ENCODE measurements at regions not wholly inside any gene's neighbourhood (a gene's known extent, or its start where the extent isn't known, plus 50 kb on each side); places are given as distances from the start of the nearest gene placed in this dataset.

GRCh38 chr11:26045082-26045481 is 286.8 kb upstream of the ANO3 start:
- Histone ChIP-seq H3F3A (replicated peaks; ENCODE audit: insufficient read depth) (no peaks in the 10 kb centered on the region), H3K79me2 (ENCODE audit: insufficient read depth) (no peaks in the 10 kb centered on the region), H2AFZ (ENCODE audit: low read depth) (no peak overlapping the region), H3K9me2 (no peaks in the 10 kb centered on the region), H3K9ac (no peak overlapping the region), H3K9me3 (no peaks in the 10 kb centered on the region), H4K20me1 (ENCODE audit: insufficient read depth) (no peaks in the 10 kb centered on the region), H3K4me1 (ENCODE audit: control insufficient read depth in 1 of 2, insufficient read depth in 2 of 2, low read depth in 1 of 2, low read length in 1 of 2) (no peaks in the 10 kb centered on the region), H3K27ac (ENCODE audit: low read depth in 2 of 2, low read length in 1 of 2) (no peak overlapping the region), H3K4me2 (no peak overlapping the region), H3K27me3 (ENCODE audit: insufficient read depth) (no peaks in the 10 kb centered on the region), H3K36me3 (replicated peaks in 1 of 2; ENCODE audit: control insufficient read depth in 1 of 2, insufficient read depth in 2 of 2, low read length in 1 of 2) (no peaks in the 10 kb centered on the region), H3K4me3 (ENCODE audit: low read depth in 2 of 2, low read length in 1 of 2) (no peak overlapping the region)
- CTCF ChIA-PET = interaction anchor here (0.6 kb wide), 1 partner anchor 9 kb away, joined by 3 read pairs; no protein-coding TSS in a partner anchor
- no peak for DNase-seq
- POLR2A ChIA-PET = no interaction called here
- TF ChIP-seq MXI1 (IDR thresholded peaks at IDR 0.05; ENCODE audit: low read depth, low read length) = no peak
- TF ChIP-seq MEF2A (IDR thresholded peaks at IDR 0.05; ENCODE audit: borderline replicate concordance, low read depth) = no peak
- no peak for TF ChIP-seq EZH2phosphoT487 (IDR thresholded peaks at IDR 0.05; ENCODE audit: borderline replicate concordance, low read depth)
- TF ChIP-seq FOXM1 (IDR thresholded peaks at IDR 0.05; ENCODE audit: low read depth) = no peak
- TF ChIP-seq, protein P1, sequence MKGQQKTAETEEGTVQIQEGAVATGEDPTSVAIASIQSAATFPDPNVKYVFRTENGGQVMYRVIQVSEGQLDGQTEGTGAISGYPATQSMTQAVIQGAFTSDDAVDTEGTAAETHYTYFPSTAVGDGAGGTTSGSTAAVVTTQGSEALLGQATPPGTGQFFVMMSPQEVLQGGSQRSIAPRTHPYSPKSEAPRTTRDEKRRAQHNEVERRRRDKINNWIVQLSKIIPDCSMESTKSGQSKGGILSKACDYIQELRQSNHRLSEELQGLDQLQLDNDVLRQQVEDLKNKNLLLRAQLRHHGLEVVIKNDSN (IDR thresholded peaks at IDR 0.05; ENCODE audit: borderline replicate concordance, low read depth) = no peak
- no peak for TF ChIP-seq RAD21 (IDR thresholded peaks at IDR 0.05; ENCODE audit: low read length)
- no peak for TF ChIP-seq GABPA (IDR thresholded peaks at IDR 0.05; ENCODE audit: low read depth)
- TF ChIP-seq, protein P2, sequence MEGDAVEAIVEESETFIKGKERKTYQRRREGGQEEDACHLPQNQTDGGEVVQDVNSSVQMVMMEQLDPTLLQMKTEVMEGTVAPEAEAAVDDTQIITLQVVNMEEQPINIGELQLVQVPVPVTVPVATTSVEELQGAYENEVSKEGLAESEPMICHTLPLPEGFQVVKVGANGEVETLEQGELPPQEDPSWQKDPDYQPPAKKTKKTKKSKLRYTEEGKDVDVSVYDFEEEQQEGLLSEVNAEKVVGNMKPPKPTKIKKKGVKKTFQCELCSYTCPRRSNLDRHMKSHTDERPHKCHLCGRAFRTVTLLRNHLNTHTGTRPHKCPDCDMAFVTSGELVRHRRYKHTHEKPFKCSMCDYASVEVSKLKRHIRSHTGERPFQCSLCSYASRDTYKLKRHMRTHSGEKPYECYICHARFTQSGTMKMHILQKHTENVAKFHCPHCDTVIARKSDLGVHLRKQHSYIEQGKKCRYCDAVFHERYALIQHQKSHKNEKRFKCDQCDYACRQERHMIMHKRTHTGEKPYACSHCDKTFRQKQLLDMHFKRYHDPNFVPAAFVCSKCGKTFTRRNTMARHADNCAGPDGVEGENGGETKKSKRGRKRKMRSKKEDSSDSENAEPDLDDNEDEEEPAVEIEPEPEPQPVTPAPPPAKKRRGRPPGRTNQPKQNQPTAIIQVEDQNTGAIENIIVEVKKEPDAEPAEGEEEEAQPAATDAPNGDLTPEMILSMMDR (IDR thresholded peaks at IDR 0.05) = no peak
- no peak for TF ChIP-seq JUND (IDR thresholded peaks at IDR 0.05)
- TF ChIP-seq SIN3A (IDR thresholded peaks at IDR 0.05; ENCODE audit: borderline replicate concordance, low read depth, low read length) = no peak
- TF ChIP-seq EP300 (IDR thresholded peaks at IDR 0.05; ENCODE audit: borderline replicate concordance in 1 of 2, low read depth in 1 of 2, low read length in 1 of 2) = no peak

GRCh38 chr11:26048271-26048670 is 283.7 kb upstream of the ANO3 start:
- Histone ChIP-seq H3K9ac (no peak overlapping the region), H3K36me3 (replicated peaks in 1 of 2; ENCODE audit: control insufficient read depth in 1 of 2, insufficient read depth in 2 of 2, low read length in 1 of 2) (no peaks in the 10 kb centered on the region), H3F3A (replicated peaks; ENCODE audit: insufficient read depth) (no peaks in the 10 kb centered on the region), H3K4me2 (no peak overlapping the region), H3K4me1 (ENCODE audit: control insufficient read depth in 1 of 2, insufficient read depth in 2 of 2, low read depth in 1 of 2, low read length in 1 of 2) (no peaks in the 10 kb centered on the region), H3K9me2 (no peaks in the 10 kb centered on the region), H3K79me2 (ENCODE audit: insufficient read depth) (no peaks in the 10 kb centered on the region), H3K27me3 (ENCODE audit: insufficient read depth) (no peaks in the 10 kb centered on the region), H4K20me1 (ENCODE audit: insufficient read depth) (no peaks in the 10 kb centered on the region), H3K9me3 (no peaks in the 10 kb centered on the region), H2AFZ (ENCODE audit: low read depth) (no peak overlapping the region), H3K4me3 (ENCODE audit: low read depth in 2 of 2, low read length in 1 of 2) (no peak overlapping the region), H3K27ac (ENCODE audit: low read depth in 2 of 2, low read length in 1 of 2) (no peak overlapping the region)
- ChIA-PET POLR2A (no interaction called here), CTCF (no interaction called here)
- 84% methylated on average over 3 of the region's 3 CpGs for WGBS (ENCODE audit: low lambda C conversion rate)
- TF ChIP-seq NRF1 (IDR thresholded peaks at IDR 0.05; ENCODE audit: low read depth, low read length) (no peak), ELF1 (IDR thresholded peaks at IDR 0.05) (no peak), MEF2A (IDR thresholded peaks at IDR 0.05; ENCODE audit: borderline replicate concordance, low read depth) (no peak), EP300 (IDR thresholded peaks at IDR 0.05; ENCODE audit: borderline replicate concordance in 1 of 2, low read depth in 1 of 2, low read length in 1 of 2) (no peak), SIN3A (IDR thresholded peaks at IDR 0.05; ENCODE audit: borderline replicate concordance, low read depth, low read length) (no peak), GABPA (IDR thresholded peaks at IDR 0.05; ENCODE audit: low read depth) (no peak), NFIC (IDR thresholded peaks at IDR 0.05; ENCODE audit: borderline replicate concordance) (no peak), YY1 (IDR thresholded peaks at IDR 0.05; ENCODE audit: low read depth) (no peak), FOXJ3 (CRISPR knock-in tag; IDR thresholded peaks at IDR 0.05) (no peak), TAF1 (IDR thresholded peaks at IDR 0.05; ENCODE audit: borderline replicate concordance, low read depth, low read length) (no peak), TEAD4 (IDR thresholded peaks at IDR 0.05; ENCODE audit: borderline replicate concordance, insufficient read depth) (no peak), RXRA (IDR thresholded peaks at IDR 0.05; ENCODE audit: borderline replicate concordance, low read depth) (no peak), GATA2 (CRISPR knock-in tag; IDR thresholded peaks at IDR 0.05) (no peak), JUND (IDR thresholded peaks at IDR 0.05) (no peak), POLR2AphosphoS5 (IDR thresholded peaks at IDR 0.05; ENCODE audit: low read depth, low read length) (no peak)
- TF ChIP-seq, protein P1 (IDR thresholded peaks at IDR 0.05; ENCODE audit: borderline replicate concordance, low read depth) = no peak
- TF ChIP-seq, protein P3, sequence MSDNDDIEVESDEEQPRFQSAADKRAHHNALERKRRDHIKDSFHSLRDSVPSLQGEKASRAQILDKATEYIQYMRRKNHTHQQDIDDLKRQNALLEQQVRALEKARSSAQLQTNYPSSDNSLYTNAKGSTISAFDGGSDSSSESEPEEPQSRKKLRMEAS (IDR thresholded peaks at IDR 0.05; ENCODE audit: low read depth) = no peak
- DNase-seq = no peak

Measured in SK-N-SH (cell line).